ENCODE measurements at regions not wholly inside any gene's neighbourhood (a gene's known extent, or its start where the extent isn't known, plus 50 kb on each side); places are given as distances from the start of the nearest gene placed in this dataset.

DNA sequence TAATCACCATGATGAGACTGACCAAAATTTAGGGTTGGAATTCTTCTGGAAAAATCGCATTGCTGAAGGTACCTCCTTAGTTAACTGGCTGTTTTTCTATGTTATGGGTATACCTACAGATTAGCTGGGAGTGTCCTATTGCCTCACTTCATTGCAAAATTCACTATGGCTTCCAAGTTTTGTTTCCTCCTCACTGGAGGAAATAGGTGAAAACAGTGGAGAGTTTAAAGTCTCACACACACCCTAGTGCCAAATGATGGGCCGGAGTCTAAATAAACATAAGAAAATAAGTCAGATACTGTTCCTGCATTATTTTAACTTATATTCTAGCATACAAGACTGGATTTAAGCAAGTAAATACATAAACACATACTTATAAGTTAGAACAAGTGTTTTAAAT, 98.2 kb downstream of the AHR start:
- Histone ChIP-seq H3K27ac (no peak overlapping the region), H3K27me3 (no peaks in the 10 kb centered on the region), H3K36me3 (no peaks in the 10 kb centered on the region), H3K4me1 (no peaks in the 10 kb centered on the region), H3K9me3 (no peaks in the 10 kb centered on the region), H3K4me3 (no peak overlapping the region)
- intact Hi-C loops (cut with DNase I; ENCODE audit: low total_unique reads) = no loop called here
- no peak for DNase-seq
- no peak for TF ChIP-seq POLR2A (IDR thresholded peaks at IDR 0.05)

DNA sequence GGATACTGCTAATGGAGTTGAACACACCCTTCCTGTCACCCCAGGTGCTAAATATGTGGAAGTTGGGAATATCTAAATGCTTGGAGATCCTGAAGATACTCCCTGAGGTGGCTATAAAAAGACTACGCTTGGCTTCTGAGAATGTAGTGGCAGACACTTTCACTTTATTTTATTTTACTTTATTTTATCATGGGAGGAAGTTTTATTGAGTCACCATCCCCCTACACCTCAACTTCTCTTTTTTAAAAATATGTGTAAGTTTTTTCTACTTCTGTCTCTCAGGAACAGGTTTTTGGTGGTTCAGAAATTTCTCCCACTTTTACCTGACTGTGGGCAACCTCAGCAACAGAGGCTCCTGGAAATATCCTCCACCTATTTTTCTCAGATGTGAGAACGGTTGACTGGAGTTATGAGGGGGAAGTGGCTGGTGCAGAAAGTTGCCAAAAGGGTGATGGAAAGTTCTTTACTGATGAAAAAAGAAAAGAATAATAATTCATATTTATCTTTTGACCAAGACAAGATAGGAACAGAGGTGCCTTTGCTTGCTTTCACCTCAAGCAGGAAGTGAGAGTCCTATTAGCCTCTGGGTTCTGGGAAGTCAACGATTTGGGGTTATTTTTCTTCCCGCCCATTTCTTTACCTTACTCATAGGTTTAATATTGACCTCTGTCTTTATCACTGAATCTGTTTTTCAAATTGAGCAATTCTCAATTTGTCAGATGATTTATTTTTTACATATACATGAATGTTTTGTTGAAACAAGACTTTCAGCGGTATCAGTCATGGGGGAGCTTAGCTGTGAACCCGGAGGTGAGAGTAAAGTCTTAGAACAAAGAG, 103.6 kb downstream of the AHR start:
- no peak for DNase-seq

DNA sequence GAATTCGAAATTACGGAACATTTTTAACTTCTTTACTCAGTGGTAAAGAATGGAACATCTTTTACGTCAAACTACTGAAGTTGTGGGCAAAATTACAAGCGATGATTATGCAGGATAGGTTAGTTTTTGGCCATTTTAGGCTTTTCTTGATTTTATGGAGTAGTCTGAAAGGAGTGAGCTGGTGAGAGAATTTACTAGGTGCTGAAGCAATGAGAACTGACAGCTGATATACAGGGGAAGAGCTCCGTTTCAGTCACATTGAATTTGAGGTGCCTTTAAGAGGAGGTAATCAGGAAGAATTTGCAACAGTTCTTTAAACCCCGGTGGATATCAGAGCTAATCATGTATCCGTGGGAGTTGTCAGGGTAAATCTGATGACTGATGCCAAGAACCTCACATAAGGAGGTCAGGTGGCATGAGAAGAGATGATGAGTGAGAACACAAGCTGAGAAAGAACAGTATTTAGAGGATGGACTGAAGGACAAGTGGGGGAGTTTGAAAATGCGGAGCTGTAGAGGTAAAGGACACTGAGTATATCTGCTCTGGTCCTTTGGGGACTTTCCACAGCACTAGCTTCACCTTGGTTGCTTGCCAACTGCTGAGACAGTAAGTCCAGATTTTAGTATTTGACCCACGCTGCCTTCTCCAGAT, 104.3 kb downstream of the AHR start:
- intact Hi-C loops (cut with DNase I; ENCODE audit: low total_unique reads) = loop anchor here (10.0 kb wide), 1 partner anchor 592 kb away; no protein-coding TSS in a partner anchor
- no peak overlapping the region for H3K27ac ChIP-seq
- DNase-seq = no peak

More for the DNA sequence above, 103.6 kb downstream of the AHR start:
- no peak for TF ChIP-seq POLR2A (IDR thresholded peaks at IDR 0.05)
- TF ChIP-seq, protein P1, sequence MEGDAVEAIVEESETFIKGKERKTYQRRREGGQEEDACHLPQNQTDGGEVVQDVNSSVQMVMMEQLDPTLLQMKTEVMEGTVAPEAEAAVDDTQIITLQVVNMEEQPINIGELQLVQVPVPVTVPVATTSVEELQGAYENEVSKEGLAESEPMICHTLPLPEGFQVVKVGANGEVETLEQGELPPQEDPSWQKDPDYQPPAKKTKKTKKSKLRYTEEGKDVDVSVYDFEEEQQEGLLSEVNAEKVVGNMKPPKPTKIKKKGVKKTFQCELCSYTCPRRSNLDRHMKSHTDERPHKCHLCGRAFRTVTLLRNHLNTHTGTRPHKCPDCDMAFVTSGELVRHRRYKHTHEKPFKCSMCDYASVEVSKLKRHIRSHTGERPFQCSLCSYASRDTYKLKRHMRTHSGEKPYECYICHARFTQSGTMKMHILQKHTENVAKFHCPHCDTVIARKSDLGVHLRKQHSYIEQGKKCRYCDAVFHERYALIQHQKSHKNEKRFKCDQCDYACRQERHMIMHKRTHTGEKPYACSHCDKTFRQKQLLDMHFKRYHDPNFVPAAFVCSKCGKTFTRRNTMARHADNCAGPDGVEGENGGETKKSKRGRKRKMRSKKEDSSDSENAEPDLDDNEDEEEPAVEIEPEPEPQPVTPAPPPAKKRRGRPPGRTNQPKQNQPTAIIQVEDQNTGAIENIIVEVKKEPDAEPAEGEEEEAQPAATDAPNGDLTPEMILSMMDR (IDR thresholded peaks at IDR 0.05) = no peak
- H3K4me1 ChIP-seq = no peaks in the 10 kb centered on the region
- no peaks in the 10 kb centered on the region for H3K36me3 ChIP-seq
- no peak overlapping the region for H3K27ac ChIP-seq
- no peaks in the 10 kb centered on the region for H3K27me3 ChIP-seq
- H3K4me3 ChIP-seq = no peak overlapping the region
- intact Hi-C loops (cut with DNase I; ENCODE audit: low total_unique reads) = loop anchor here (10.0 kb wide), 1 partner anchor 593 kb away; no protein-coding TSS in a partner anchor
- H3K9me3 ChIP-seq = no peaks in the 10 kb centered on the region

DNA sequence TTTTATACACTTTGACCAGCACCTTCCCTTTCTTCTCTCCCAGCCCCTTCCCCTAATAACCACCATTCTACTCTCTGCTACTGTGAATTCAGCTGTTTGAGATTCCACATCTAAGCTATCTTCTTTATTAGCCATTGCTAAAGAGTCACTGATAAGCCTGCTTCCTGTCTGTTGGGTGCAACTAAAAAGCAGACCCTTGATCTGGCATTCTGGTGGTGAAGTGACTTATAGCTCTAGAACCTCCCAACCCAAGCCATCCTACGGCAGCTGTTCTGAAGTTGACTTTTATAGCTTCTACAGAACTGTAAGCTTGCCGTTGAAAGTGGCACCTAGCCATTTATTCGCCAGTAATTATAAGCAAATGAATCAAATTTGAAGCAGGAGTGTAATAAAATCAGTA, 105.6 kb downstream of the AHR start:
- no peak overlapping the region for H3K27ac ChIP-seq
- no peaks in the 10 kb centered on the region for H3K4me1 ChIP-seq
- H3K9me3 ChIP-seq = no peaks in the 10 kb centered on the region
- TF ChIP-seq, protein P1 (IDR thresholded peaks at IDR 0.05) = no peak
- no peak for TF ChIP-seq POLR2A (IDR thresholded peaks at IDR 0.05)
- intact Hi-C loops (cut with DNase I; ENCODE audit: low total_unique reads) = loop anchor here (10.0 kb wide), 1 partner anchor 591 kb away; no protein-coding TSS in a partner anchor
- DNase-seq = no peak
- H3K36me3 ChIP-seq = no peaks in the 10 kb centered on the region
- no peak overlapping the region for H3K4me3 ChIP-seq
- H3K27me3 ChIP-seq = no peaks in the 10 kb centered on the region

More for the DNA sequence above, 104.3 kb downstream of the AHR start:
- H3K9me3 ChIP-seq = no peaks in the 10 kb centered on the region
- H3K27me3 ChIP-seq = no peaks in the 10 kb centered on the region
- TF ChIP-seq, protein P1 (IDR thresholded peaks at IDR 0.05) = no peak
- TF ChIP-seq POLR2A (IDR thresholded peaks at IDR 0.05) = no peak
- H3K36me3 ChIP-seq = no peaks in the 10 kb centered on the region
- no peaks in the 10 kb centered on the region for H3K4me1 ChIP-seq
- H3K4me3 ChIP-seq = no peak overlapping the region

DNA sequence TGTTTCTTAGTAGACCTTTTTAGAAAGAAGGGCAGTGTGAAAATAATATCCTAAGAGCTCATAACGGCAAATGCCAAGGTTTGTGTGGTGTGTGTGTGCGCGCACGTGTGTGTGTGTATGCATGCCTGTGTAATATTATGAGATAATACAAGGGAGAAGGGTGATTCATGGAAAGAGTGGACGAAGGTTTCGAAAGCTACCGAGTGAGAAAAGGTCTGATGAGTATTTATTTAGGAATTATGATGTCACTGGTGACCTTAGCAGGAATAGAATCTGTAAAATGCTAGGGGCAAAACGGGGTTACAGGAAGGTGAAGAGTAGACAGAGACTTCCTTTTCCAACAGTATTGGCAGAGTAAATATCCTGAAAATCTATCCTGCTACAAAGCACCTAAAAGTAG, 107.3 kb downstream of the AHR start:
- TF ChIP-seq, protein P1 (IDR thresholded peaks at IDR 0.05) = no peak
- no peak for TF ChIP-seq POLR2A (IDR thresholded peaks at IDR 0.05)
- intact Hi-C loops (cut with DNase I; ENCODE audit: low total_unique reads) = loop anchor here (10.0 kb wide), 1 partner anchor 589 kb away; no protein-coding TSS in a partner anchor
- Histone ChIP-seq H3K27me3 (no peaks in the 10 kb centered on the region), H3K4me3 (no peak overlapping the region), H3K4me1 (no peaks in the 10 kb centered on the region), H3K27ac (no peak overlapping the region), H3K36me3 (no peaks in the 10 kb centered on the region), H3K9me3 (no peaks in the 10 kb centered on the region)
- DNase-seq = no peak
